DMS153 treated with DMSO at 0.1 percent for 48 hours (cell line): ENCODE measurements at regions not wholly inside any gene's neighbourhood (a gene's known extent, or its start where the extent isn't known, plus 50 kb on each side); places are given as distances from the start of the nearest gene placed in this dataset.
"Not testable (repeated sequence)": the region's sequence is repeated elsewhere in the genome, so short reads cannot be mapped to it uniquely, and the experiment has no call there.

Experiments used
- DNase-seq: peaks from one replicate; lab custom pipeline; 2025; ENCODE audit not compliant: unreplicated experiment; lab: John Stamatoyannopoulos, UW

- no peak for DNase-seq
These were observed 152.6 kb upstream of the NRG3 start for GRCh38 chr10:81722399-81722798.

- no peak for DNase-seq
These were observed 150.6 kb upstream of the NRG3 start for GRCh38 chr10:81724431-81724830.

- DNase-seq: no peak
These were observed 149.1 kb upstream of the NRG3 start for GRCh38 chr10:81725851-81726250.

GRCh38 chr10:81728692-81729091 lies 146.3 kb upstream of the NRG3 start:
- DNase-seq: no peak

GRCh38 chr10:81730891-81731290 lies 144.1 kb upstream of the NRG3 start:
- DNase-seq: no peak

GRCh38 chr10:81733542-81733941 lies 141.5 kb upstream of the NRG3 start:
- DNase-seq: no peak

- DNase-seq: not testable (repeated sequence)
These were observed 139.8 kb upstream of the NRG3 start for GRCh38 chr10:81735167-81735566.

- no peak for DNase-seq
These were observed 115.9 kb upstream of the NRG3 start for GRCh38 chr10:81759111-81759510.

- no peak for DNase-seq
These were observed 90.8 kb upstream of the NRG3 start for GRCh38 chr10:81784111-81784597.

GRCh38 chr10:81792729-81793128 lies 82.3 kb upstream of the NRG3 start:
- no peak for DNase-seq

- no peak for DNase-seq
These were observed 68.2 kb upstream of the NRG3 start for GRCh38 chr10:81806842-81807241.

- DNase-seq: no peak
These were observed 60.2 kb upstream of the NRG3 start for GRCh38 chr10:81814842-81815241.

- no peak for DNase-seq
These were observed 57.3 kb upstream of the NRG3 start for GRCh38 chr10:81817596-81818170.

GRCh38 chr10:81820418-81820817 lies 54.6 kb upstream of the NRG3 start:
- DNase-seq: no peak
